Keratinocyte (primary cell): ENCODE measurements at regions not wholly inside any gene's neighbourhood (a gene's known extent, or its start where the extent isn't known, plus 50 kb on each side); places are given as distances from the start of the nearest gene placed in this dataset.

Source experiments
- DNase-seq: peaks from one replicate; pipeline ENCODE4 v3.0.0-alpha.2; 2011; ENCODE audit warnings: low read depth, missing footprints, low spot score
- FAIRE-seq: peaks from 2 replicates; lab custom pipeline; 2011; peaks lifted over from hg19 to GRCh38; lab: Jason Lieb, UNC
- H2AFZ ChIP-seq: 2 replicates; pipeline ENCODE4 v1.6.0; 2012; ENCODE audit warnings: low read length, control low read depth, inconsistent platforms; ENCODE audit not compliant: control insufficient read depth
- H3K27ac ChIP-seq: 2 replicates; pipeline ENCODE4 v1.5.1; 2011; ENCODE audit warnings: low read length; ENCODE audit not compliant: control insufficient read depth, insufficient read depth
- H3K27me3 ChIP-seq: 3 replicates; pipeline ENCODE4 v1.6.0; 2011; ENCODE audit warnings: low read length; ENCODE audit not compliant: control insufficient read depth, insufficient read depth; ENCODE audit errors: extremely low read depth
- H3K36me3 ChIP-seq, 2 experiments: 2 replicates in 1 of 2; 3 replicates in 1 of 2; pipeline ENCODE4 v1.5.1; 2011; ENCODE audit warnings: low read length in 2 of 2, mild to moderate bottlenecking in 1 of 2; ENCODE audit not compliant: control insufficient read depth in 2 of 2, insufficient read depth in 2 of 2; ENCODE audit errors: extremely low read depth in 1 of 2
- H3K4me1 ChIP-seq: 3 replicates; pipeline ENCODE4 v1.5.1; 2011; ENCODE audit warnings: low read length; ENCODE audit not compliant: control insufficient read depth, insufficient read depth; ENCODE audit errors: extremely low read depth
- H3K4me2 ChIP-seq: 3 replicates; pipeline ENCODE4 v1.6.0; 2011; ENCODE audit warnings: low read depth, low read length; ENCODE audit not compliant: control insufficient read depth, insufficient read depth; ENCODE audit errors: extremely low read depth
- H3K4me3 ChIP-seq, 3 experiments: fragments of 200-600 bp in 1 of 3; sonication (generic) in 1 of 3; 2 replicates in 2 of 3; 3 replicates in 1 of 3; pipeline ENCODE4 v1.5.1; 2011 to 2016; ENCODE audit warnings: low read length in 3 of 3, mild to moderate bottlenecking in 3 of 3, control low read depth in 2 of 3, inconsistent platforms in 1 of 3, low read depth in 1 of 3, mixed read lengths in 1 of 3, mixed run types in 1 of 3, moderate library complexity in 1 of 3; ENCODE audit not compliant: control insufficient read depth in 2 of 3, insufficient read depth in 2 of 3; ENCODE audit errors: extremely low read depth in 1 of 3
- H3K79me2 ChIP-seq: 2 replicates; pipeline ENCODE4 v1.6.0; 2012; ENCODE audit warnings: low read length; ENCODE audit not compliant: control insufficient read depth, insufficient read depth
- H3K9ac ChIP-seq: 3 replicates; pipeline ENCODE4 v1.6.0; 2011; ENCODE audit warnings: low read length; ENCODE audit not compliant: control insufficient read depth, insufficient read depth; ENCODE audit errors: extremely low read depth
- H3K9me1 ChIP-seq: 3 replicates; pipeline ENCODE4 v1.6.0; 2011; ENCODE audit warnings: low read length; ENCODE audit not compliant: control insufficient read depth, insufficient read depth; ENCODE audit errors: extremely low read depth
- H3K9me3 ChIP-seq: 2 replicates; pipeline ENCODE4 v1.5.1; 2012; ENCODE audit warnings: low read depth, low read length; ENCODE audit not compliant: control insufficient read depth
- H4K20me1 ChIP-seq: 3 replicates; pipeline ENCODE4 v1.6.0; 2011; ENCODE audit warnings: low read length; ENCODE audit not compliant: control insufficient read depth, insufficient read depth; ENCODE audit errors: extremely low read depth
- EZH2 ChIP-seq: IDR thresholded peaks from one replicate; pipeline ENCODE4 v1.6.1; 2012; ENCODE audit warnings: inconsistent platforms, mild to moderate bottlenecking, low read length, moderate library complexity
- dilution Hi-C: fragments of 300-500 bp; cut with MboI; formaldehyde crosslinking; loops from one replicate; pipeline ENCODE4 v1.7.0; 2020; ENCODE audit warnings: low sequenced_read_pairs; ENCODE audit not compliant: extremely low pct_ligation_motif_present
- TF ChIP-seq, protein P1 (sequence below), 3 experiments: IDR thresholded peaks in 1 of 3; conservative IDR thresholded peaks in 1 of 3; optimal IDR thresholded peaks in 1 of 3; 2 replicates in 2 of 3; 3 replicates in 1 of 3; pipeline versions ENCODE3 to v1.5.1; 2011; ENCODE audit warnings: low read length in 3 of 3, mild to moderate bottlenecking in 3 of 3, moderate library complexity in 2 of 3, control low read depth in 1 of 3, inconsistent platforms in 1 of 3; ENCODE audit not compliant: insufficient read depth in 2 of 3; ENCODE audit errors: extremely low read depth in 1 of 3

DNA sequence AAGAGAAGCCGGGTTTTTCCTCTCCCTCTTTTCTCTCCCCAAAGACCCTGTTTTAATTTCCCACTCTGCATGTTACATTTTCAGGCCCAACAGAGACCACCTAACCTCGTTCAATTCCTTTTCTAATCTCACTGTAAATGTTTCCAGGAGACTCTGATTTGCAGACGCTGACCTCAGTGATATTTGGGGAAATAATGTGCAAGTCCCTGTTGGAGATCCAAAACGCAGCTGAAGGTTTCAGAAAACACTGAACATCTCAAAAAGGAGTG, 386.6 kb downstream of the NPIPA8 start:
- Histone ChIP-seq H3K36me3 (no peaks in the 10 kb centered on the region), H3K4me3 (no peak overlapping the region), H3K4me1 (no peaks in the 10 kb centered on the region), H3K27me3 (no peaks in the 10 kb centered on the region), H3K9me1 (no peaks in the 10 kb centered on the region), H3K79me2 (no peaks in the 10 kb centered on the region), H3K9ac (no peak overlapping the region), H4K20me1 (no peaks in the 10 kb centered on the region), H3K9me3 (no peaks in the 10 kb centered on the region), H3K4me2 (no peak overlapping the region), H3K27ac (no peak overlapping the region), H2AFZ (no peak overlapping the region)
- no peak for DNase-seq
- dilution Hi-C loops: no loop called here
- no peak for TF ChIP-seq EZH2
- TF ChIP-seq, protein P1, sequence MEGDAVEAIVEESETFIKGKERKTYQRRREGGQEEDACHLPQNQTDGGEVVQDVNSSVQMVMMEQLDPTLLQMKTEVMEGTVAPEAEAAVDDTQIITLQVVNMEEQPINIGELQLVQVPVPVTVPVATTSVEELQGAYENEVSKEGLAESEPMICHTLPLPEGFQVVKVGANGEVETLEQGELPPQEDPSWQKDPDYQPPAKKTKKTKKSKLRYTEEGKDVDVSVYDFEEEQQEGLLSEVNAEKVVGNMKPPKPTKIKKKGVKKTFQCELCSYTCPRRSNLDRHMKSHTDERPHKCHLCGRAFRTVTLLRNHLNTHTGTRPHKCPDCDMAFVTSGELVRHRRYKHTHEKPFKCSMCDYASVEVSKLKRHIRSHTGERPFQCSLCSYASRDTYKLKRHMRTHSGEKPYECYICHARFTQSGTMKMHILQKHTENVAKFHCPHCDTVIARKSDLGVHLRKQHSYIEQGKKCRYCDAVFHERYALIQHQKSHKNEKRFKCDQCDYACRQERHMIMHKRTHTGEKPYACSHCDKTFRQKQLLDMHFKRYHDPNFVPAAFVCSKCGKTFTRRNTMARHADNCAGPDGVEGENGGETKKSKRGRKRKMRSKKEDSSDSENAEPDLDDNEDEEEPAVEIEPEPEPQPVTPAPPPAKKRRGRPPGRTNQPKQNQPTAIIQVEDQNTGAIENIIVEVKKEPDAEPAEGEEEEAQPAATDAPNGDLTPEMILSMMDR (optimal IDR thresholded peaks at IDR 0.05 in 1 of 3, IDR thresholded peaks at IDR 0.05 in 1 of 3, conservative IDR thresholded peaks at IDR 0.05 in 1 of 3; ENCODE audit: extremely low read depth in 1 of 3, insufficient read depth in 2 of 3, low read length in 3 of 3): no peak
- no peak for FAIRE-seq

DNA sequence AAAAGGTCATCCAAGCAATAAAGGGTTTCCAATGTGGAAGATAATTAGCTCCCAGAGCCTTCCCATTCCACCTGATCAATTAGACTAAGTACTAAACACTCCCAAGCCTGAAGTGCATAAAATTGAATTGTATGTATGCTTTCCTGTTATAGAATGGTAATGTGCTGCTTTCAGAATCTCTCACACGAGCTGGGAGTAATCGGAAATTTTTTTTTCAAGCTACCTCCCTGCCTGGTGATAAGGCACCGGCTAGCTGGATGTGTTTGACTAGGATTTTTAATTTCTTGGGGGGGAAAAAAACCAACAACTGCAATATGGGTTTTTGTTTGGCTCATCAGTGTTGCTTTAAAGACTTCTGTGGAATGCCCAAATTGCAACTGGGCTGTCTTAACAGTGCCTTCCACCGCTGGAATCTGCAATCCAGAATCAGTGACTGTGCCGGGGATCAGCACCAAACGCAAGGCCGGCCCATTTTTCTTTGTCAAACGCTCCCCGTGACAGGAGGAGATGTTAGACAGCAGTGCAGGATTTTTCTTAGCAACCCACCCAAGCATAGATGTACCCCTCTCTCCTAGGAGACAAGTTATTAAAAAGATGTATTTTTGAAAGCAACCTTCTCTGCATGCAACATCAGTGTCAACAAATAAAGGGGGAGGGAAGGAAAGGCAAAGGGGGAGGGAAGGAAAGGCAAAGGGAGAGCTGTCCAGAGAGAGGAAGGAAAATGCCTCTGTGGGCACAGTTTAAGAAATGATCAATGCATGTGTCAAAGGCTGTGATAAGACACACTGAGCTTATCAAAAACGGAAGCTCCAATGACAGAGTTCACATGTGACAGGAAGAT, 387.2 kb downstream of the NPIPA8 start:
- dilution Hi-C loops: no loop called here

More for the DNA sequence above, 387.2 kb downstream of the NPIPA8 start:
- H3K27me3 ChIP-seq: no peaks in the 10 kb centered on the region
- H3K36me3 ChIP-seq: no peaks in the 10 kb centered on the region
- FAIRE-seq (no peak), DNase-seq (no peak)
- H3K9me3 ChIP-seq: no peaks in the 10 kb centered on the region
- H2AFZ ChIP-seq: no peak overlapping the region
- TF ChIP-seq, protein P1 (optimal IDR thresholded peaks at IDR 0.05 in 1 of 3, IDR thresholded peaks at IDR 0.05 in 1 of 3, conservative IDR thresholded peaks at IDR 0.05 in 1 of 3; ENCODE audit: extremely low read depth in 1 of 3, insufficient read depth in 2 of 3, low read length in 3 of 3): no peak
- no peak for TF ChIP-seq EZH2
- H3K79me2 ChIP-seq: no peaks in the 10 kb centered on the region
- H3K27ac ChIP-seq: no peak overlapping the region
- H3K9ac ChIP-seq: no peak overlapping the region
- no peak overlapping the region for H3K4me2 ChIP-seq
- H3K4me1 ChIP-seq: no peaks in the 10 kb centered on the region
- H3K4me3 ChIP-seq: no peak overlapping the region
- H4K20me1 ChIP-seq: no peaks in the 10 kb centered on the region
- H3K9me1 ChIP-seq: no peaks in the 10 kb centered on the region
